ENCODE measurements at regions not wholly inside any gene's neighbourhood (a gene's known extent, or its start where the extent isn't known, plus 50 kb on each side); places are given as distances from the start of the nearest gene placed in this dataset.
"Not testable (repeated sequence)": the region's sequence is repeated elsewhere in the genome, so short reads cannot be mapped to it uniquely, and the experiment has no call there.

DNA sequence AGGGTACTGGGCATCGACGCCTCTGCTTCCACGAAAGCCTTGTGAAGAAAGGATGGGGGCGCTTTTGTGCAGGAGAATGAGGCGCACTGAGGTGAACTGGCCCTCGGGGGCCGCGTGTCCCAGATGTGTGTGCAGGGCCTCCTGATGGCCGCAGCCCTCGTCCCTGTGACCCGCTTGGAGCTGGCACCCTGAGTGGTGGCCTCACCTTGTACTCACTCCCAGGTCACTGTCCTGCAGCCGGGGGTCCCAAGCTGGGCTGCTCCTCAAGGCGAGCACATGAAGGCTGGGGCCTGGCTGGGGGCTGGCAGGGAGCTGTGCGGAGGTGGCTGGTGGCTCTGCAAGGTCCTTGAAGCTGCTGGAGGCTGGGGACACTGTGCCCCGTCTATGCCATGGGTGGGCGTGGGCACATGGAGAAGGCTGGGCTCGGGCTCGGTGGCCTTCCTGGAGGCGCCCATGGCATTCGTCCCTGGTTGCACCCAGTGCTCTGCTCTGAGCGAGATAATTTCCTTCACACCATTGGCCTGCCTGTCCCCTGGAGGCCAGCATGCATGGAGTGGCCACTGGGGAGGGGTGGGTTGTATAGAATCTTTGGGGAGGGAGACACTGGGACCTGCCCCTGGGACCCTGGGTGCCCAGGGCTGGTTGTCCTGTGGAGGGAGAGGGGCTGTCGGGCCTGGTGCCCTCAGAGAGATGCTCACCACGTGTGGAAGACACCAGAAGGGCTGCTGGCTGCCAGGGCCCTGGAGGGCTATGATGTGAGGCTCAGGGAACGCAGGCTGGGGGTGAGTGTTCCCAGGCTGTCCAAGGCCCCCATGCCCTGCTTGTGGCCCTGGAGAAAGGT, 79.3 kb downstream of the TMEM121 start:
- Histone ChIP-seq H3K36me3 (ENCODE audit: insufficient read depth, low read length) (no peaks in the 10 kb centered on the region), H4K20me1 (ENCODE audit: insufficient read depth, low read length) (no peaks in the 10 kb centered on the region), H2AFZ (ENCODE audit: low read depth, low read length) (no peak overlapping the region), H3K4me2 (ENCODE audit: low read length) (no peak overlapping the region), H3K27me3 (ENCODE audit: insufficient read depth, low read length) (no peaks in the 10 kb centered on the region), H3K4me1 (ENCODE audit: insufficient read depth, low read length) (no peaks in the 10 kb centered on the region), H3K4me3 (ENCODE audit: insufficient read depth, low read depth, low read length) (no peak overlapping the region), H3K9ac (ENCODE audit: low read length) (no peak overlapping the region), H3K79me2 (ENCODE audit: insufficient read depth, low read length) (no peaks in the 10 kb centered on the region), H3K9me3 (ENCODE audit: insufficient read depth, low read depth, low read length) (peaks cover 11% of the 10 kb centered on the region), H3K27ac (ENCODE audit: low read depth, low read length) (no peak overlapping the region)
- FAIRE-seq (no peak), DNase-seq (ENCODE audit: low read depth) (no peak)
- H3K4me3 Mint-ChIP-seq (ENCODE audit: unreplicated experiment): no peak overlapping the region
- no peaks in the 10 kb centered on the region for H3K36me3 Mint-ChIP-seq (ENCODE audit: low read depth, unreplicated experiment)
- H3K27ac Mint-ChIP-seq (ENCODE audit: unreplicated experiment): no peak overlapping the region
- no peak for TF ChIP-seq EZH2 (IDR thresholded peaks at IDR 0.05; ENCODE audit: insufficient read depth, low read length)
- TF ChIP-seq, protein P1, sequence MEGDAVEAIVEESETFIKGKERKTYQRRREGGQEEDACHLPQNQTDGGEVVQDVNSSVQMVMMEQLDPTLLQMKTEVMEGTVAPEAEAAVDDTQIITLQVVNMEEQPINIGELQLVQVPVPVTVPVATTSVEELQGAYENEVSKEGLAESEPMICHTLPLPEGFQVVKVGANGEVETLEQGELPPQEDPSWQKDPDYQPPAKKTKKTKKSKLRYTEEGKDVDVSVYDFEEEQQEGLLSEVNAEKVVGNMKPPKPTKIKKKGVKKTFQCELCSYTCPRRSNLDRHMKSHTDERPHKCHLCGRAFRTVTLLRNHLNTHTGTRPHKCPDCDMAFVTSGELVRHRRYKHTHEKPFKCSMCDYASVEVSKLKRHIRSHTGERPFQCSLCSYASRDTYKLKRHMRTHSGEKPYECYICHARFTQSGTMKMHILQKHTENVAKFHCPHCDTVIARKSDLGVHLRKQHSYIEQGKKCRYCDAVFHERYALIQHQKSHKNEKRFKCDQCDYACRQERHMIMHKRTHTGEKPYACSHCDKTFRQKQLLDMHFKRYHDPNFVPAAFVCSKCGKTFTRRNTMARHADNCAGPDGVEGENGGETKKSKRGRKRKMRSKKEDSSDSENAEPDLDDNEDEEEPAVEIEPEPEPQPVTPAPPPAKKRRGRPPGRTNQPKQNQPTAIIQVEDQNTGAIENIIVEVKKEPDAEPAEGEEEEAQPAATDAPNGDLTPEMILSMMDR (IDR thresholded peaks at IDR 0.05; ENCODE audit: insufficient read depth, low read depth, low read length): no peak
- H3K27me3 Mint-ChIP-seq (ENCODE audit: low read depth, unreplicated experiment): no peaks in the 10 kb centered on the region
- no peaks in the 10 kb centered on the region for H3K4me1 Mint-ChIP-seq (ENCODE audit: low read depth, unreplicated experiment)
- peaks cover 17% of the 10 kb centered on the region for H3K9me3 Mint-ChIP-seq (ENCODE audit: unreplicated experiment)

DNA sequence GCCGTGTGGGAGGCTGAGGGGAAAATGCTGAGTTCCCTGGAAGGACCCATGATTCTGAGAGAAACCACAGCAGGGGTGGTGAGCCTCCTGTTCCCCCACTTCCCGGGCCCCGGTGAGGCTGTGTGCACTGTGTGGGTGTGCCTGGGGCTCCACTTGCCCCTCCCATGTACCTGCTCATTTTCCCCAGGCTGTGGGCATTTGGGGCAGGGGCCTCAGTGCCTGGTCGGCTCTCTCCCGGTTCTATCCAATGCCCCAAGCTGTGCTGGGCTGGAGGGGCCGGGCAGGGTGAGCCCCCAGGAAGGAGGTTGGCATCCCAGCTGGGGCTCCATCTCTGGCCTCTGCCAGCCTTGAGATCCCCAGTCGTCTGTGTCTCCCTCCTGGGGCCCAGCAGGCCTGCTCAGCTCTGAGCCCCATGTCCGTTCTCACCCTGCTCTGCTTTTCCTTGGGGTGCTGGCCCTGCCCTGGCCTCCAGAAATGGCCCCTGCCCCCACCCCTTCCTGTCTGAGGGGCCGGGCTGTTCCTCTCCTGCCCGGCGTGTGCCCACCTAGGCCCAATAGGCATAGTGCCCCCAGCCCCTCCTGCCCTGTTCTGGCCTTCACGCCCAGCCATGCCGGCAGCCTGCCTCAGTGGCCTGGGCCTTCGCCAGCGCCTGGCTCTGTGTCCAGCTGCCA, 80.1 kb downstream of the TMEM121 start:
- not testable (repeated sequence) for H3K4me1 Mint-ChIP-seq (ENCODE audit: low read depth, unreplicated experiment); FAIRE-seq
- H3K9me3 Mint-ChIP-seq (ENCODE audit: unreplicated experiment): peaks cover 15% of the 10 kb centered on the region

DNA sequence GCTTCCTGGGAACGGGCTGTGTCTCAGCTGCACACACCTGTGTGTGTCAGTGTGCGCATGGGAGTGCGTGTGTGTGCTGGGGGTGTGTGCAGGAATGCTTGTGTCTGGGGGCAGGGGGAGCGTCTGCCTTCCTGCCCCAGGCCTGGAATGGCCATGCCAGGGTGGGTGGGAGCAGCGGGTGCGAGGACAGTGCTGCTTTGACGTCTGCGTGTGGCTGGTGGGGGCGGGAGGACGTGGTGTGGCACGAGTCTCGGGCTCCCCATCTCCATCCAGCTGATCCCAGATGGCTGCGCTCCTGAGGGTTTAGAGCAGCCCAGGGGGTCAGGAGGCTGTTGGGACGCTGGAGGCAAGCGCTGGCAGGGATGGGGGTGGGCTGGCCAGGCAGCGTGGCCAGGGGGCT, 80.6 kb downstream of the TMEM121 start:
- H3K36me3 Mint-ChIP-seq (ENCODE audit: low read depth, unreplicated experiment); H3K4me1 Mint-ChIP-seq (ENCODE audit: low read depth, unreplicated experiment); H3K36me3 ChIP-seq (ENCODE audit: insufficient read depth, low read length); H3K4me3 Mint-ChIP-seq (ENCODE audit: unreplicated experiment); H3K27me3 ChIP-seq (ENCODE audit: insufficient read depth, low read length); H3K4me3 ChIP-seq (ENCODE audit: insufficient read depth, low read depth, low read length); H3K27ac ChIP-seq (ENCODE audit: low read depth, low read length); H4K20me1 ChIP-seq (ENCODE audit: insufficient read depth, low read length); H3K27me3 Mint-ChIP-seq (ENCODE audit: low read depth, unreplicated experiment); H3K79me2 ChIP-seq (ENCODE audit: insufficient read depth, low read length); H2AFZ ChIP-seq (ENCODE audit: low read depth, low read length); DNase-seq (ENCODE audit: low read depth); H3K4me2 ChIP-seq (ENCODE audit: low read length); H3K9me3 ChIP-seq (ENCODE audit: insufficient read depth, low read depth, low read length); FAIRE-seq; H3K4me1 ChIP-seq (ENCODE audit: insufficient read depth, low read length); H3K9ac ChIP-seq (ENCODE audit: low read length); H3K27ac Mint-ChIP-seq (ENCODE audit: unreplicated experiment): not testable (repeated sequence)
- peaks cover 13% of the 10 kb centered on the region for H3K9me3 Mint-ChIP-seq (ENCODE audit: unreplicated experiment)

More for the DNA sequence above, 80.1 kb downstream of the TMEM121 start:
- not testable (repeated sequence) for H3K4me2 ChIP-seq (ENCODE audit: low read length); H3K4me1 ChIP-seq (ENCODE audit: insufficient read depth, low read length); H3K27me3 Mint-ChIP-seq (ENCODE audit: low read depth, unreplicated experiment); H3K79me2 ChIP-seq (ENCODE audit: insufficient read depth, low read length); H2AFZ ChIP-seq (ENCODE audit: low read depth, low read length); H3K4me3 Mint-ChIP-seq (ENCODE audit: unreplicated experiment); H3K27me3 ChIP-seq (ENCODE audit: insufficient read depth, low read length); H3K27ac ChIP-seq (ENCODE audit: low read depth, low read length); H3K4me3 ChIP-seq (ENCODE audit: insufficient read depth, low read depth, low read length); DNase-seq (ENCODE audit: low read depth); H3K9ac ChIP-seq (ENCODE audit: low read length); H3K9me3 ChIP-seq (ENCODE audit: insufficient read depth, low read depth, low read length); H3K27ac Mint-ChIP-seq (ENCODE audit: unreplicated experiment); H3K36me3 Mint-ChIP-seq (ENCODE audit: low read depth, unreplicated experiment); H4K20me1 ChIP-seq (ENCODE audit: insufficient read depth, low read length); H3K36me3 ChIP-seq (ENCODE audit: insufficient read depth, low read length)

DNA sequence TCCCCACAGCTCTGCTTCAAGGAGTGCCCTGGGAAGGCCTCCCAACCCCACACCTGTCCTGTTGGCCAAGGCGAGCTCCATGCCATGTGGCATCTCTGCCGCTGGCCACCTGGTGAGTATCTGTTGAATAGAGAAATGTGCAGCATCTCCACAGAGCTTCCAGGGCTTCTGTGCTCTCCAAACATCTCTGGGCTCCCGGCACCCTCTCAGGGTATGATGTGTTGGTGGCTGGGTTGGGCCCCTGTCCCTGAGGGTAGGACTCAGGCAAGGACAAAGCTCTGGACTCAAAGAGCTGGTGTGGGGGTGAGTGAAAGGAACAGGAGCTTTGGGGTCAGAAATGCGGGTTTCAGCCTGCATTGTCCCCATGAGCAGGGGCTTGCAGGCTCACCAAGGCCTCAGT, 88.6 kb downstream of the TMEM121 start:
- DNase-seq (ENCODE audit: low read depth); H3K4me3 Mint-ChIP-seq (ENCODE audit: unreplicated experiment); H3K4me2 ChIP-seq (ENCODE audit: low read length); H3K79me2 ChIP-seq (ENCODE audit: insufficient read depth, low read length); H2AFZ ChIP-seq (ENCODE audit: low read depth, low read length); H3K9ac ChIP-seq (ENCODE audit: low read length); H3K27ac ChIP-seq (ENCODE audit: low read depth, low read length); H3K4me1 ChIP-seq (ENCODE audit: insufficient read depth, low read length); H3K27ac Mint-ChIP-seq (ENCODE audit: unreplicated experiment); H3K36me3 Mint-ChIP-seq (ENCODE audit: low read depth, unreplicated experiment); H4K20me1 ChIP-seq (ENCODE audit: insufficient read depth, low read length); H3K4me3 ChIP-seq (ENCODE audit: insufficient read depth, low read depth, low read length); H3K27me3 ChIP-seq (ENCODE audit: insufficient read depth, low read length); H3K27me3 Mint-ChIP-seq (ENCODE audit: low read depth, unreplicated experiment); H3K4me1 Mint-ChIP-seq (ENCODE audit: low read depth, unreplicated experiment); H3K36me3 ChIP-seq (ENCODE audit: insufficient read depth, low read length); FAIRE-seq: not testable (repeated sequence)
- H3K9me3 Mint-ChIP-seq (ENCODE audit: unreplicated experiment): peaks cover 17% of the 10 kb centered on the region
- peaks cover 16% of the 10 kb centered on the region for H3K9me3 ChIP-seq (ENCODE audit: insufficient read depth, low read depth, low read length)

DNA sequence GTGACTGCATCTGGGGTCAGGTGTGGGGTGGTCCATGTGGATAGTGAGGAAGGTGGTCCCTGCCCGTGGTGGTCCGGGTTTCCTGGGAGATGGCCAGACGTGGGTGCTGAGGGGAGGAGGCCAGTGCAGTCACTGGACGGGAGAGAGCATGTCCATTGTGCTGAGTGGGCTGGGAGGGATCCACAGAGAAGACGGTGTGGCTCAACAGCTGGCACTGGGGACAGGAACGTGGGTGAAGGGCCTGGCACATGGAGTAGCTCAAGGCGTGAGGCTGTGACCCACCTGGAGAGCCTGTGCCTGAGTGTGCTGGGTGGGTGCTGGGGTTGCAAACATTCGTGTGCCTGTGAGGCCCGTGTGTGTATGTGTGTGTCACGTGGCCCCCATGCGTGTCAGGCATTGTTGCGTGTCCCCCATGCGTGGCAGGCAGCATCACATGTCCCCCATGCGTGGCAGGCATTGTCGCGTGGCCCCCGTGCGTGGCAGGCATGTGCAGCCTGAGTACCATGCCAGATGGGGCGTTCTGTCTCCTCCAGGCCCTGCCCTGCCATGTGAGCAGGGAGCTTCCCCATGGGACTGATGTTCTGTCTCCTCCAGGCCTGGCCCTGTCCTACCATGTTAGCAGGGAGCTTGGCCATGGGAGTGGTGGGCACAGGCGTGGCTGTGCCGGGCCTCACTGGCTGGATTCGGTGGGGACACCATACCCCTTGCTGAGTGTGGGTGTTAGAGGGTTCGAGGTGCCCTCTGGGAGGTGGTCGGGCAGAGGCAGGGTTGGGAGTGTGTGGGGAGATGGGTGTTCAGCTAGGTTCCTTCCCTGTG, 89.8 kb downstream of the TMEM121 start:
- H3K36me3 ChIP-seq (ENCODE audit: insufficient read depth, low read length); H3K4me2 ChIP-seq (ENCODE audit: low read length); H3K9ac ChIP-seq (ENCODE audit: low read length); DNase-seq (ENCODE audit: low read depth); H3K27ac Mint-ChIP-seq (ENCODE audit: unreplicated experiment); H3K4me3 ChIP-seq (ENCODE audit: insufficient read depth, low read depth, low read length); H4K20me1 ChIP-seq (ENCODE audit: insufficient read depth, low read length); H3K79me2 ChIP-seq (ENCODE audit: insufficient read depth, low read length); H3K4me1 ChIP-seq (ENCODE audit: insufficient read depth, low read length); H3K36me3 Mint-ChIP-seq (ENCODE audit: low read depth, unreplicated experiment); H3K27me3 ChIP-seq (ENCODE audit: insufficient read depth, low read length); H3K4me3 Mint-ChIP-seq (ENCODE audit: unreplicated experiment); H2AFZ ChIP-seq (ENCODE audit: low read depth, low read length); H3K27ac ChIP-seq (ENCODE audit: low read depth, low read length); H3K4me1 Mint-ChIP-seq (ENCODE audit: low read depth, unreplicated experiment); FAIRE-seq; H3K27me3 Mint-ChIP-seq (ENCODE audit: low read depth, unreplicated experiment): not testable (repeated sequence)
- peaks cover 17% of the 10 kb centered on the region for H3K9me3 Mint-ChIP-seq (ENCODE audit: unreplicated experiment)
- peaks cover 16% of the 10 kb centered on the region for H3K9me3 ChIP-seq (ENCODE audit: insufficient read depth, low read depth, low read length)
